ENCODE measurements at regions not wholly inside any gene's neighbourhood (a gene's known extent, or its start where the extent isn't known, plus 50 kb on each side); places are given as distances from the start of the nearest gene placed in this dataset.

DNA sequence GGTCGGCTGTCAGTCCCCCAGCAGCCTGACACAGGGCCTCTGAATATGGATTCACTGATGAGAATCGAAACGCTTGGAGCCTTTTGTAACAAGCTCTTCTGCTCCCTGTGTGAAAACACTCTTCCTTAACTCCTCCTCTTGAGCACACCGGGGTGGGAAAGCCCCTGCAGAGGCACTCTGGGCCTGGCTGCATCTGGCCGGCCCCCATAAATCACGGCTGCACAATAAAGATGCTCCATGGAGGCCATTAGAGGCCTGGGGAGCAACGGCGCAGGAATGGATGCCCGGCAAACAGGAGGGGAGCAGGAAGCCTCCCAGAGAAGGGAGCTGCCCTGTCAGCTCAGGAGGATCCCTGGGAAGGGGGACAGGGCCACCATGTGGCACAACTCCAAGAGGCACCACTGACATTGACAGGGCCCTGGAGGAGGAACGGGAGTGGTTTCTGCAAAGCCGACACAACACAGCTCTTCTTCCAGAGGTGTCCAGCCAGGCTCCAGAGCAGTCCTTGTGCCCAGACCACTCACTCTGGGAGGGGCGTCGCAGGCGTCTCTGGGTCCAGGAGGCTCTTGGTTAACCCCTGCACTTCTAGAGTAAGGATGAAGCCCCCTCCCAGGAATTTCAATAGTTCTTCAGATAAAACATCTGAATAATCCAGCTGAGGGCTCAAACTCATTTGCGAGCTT, 509.3 kb upstream of the PPP2R3A start:
- peak; percentile 77 for DNase-seq (ENCODE audit: low read depth, low spot score)
- H3K9ac ChIP-seq (ENCODE audit: insufficient read length, low read depth) = no peak overlapping the region
- TF ChIP-seq YY1 (IDR thresholded peaks at IDR 0.05; ENCODE audit: insufficient read depth, insufficient read length) = no peak
- no peak for TF ChIP-seq ZNF274 (IDR thresholded peaks at IDR 0.05; ENCODE audit: low read depth, low read length)

DNA sequence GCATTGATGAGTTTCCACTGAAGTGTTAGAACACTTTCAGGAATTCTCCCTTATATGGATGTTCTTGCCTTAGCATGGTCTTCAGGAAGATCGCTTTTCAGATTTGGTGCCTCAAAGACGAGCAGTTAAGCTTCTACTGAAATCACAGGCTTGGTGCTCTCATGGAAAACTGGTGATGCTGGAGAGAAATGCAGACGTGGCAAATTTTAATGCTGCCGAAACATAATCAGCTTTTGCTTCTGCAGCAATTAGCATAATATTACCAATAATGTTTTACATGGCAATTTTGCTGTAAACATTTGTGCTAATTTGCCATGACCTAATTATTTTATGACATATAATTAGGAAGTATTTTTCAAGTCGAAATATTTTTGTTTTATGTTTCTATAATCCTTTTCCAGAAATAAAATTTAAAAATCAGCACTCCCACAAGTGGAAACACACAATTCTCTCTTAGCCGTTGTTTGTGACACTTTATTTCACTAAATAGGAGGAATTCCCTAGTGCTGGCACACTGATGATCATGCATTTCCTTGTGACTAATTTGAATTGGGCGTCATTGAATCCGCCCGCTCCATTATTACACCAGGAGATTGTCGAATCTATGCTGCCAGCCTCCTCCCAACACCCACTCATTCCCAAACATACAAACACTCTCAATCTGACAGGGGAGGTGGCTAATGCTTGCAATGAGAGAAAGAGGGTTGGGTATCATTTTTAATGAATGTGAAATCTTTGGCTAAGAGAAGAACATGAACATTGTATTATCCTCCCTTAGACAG, 506.8 kb upstream of the PPP2R3A start:
- Histone ChIP-seq H3K36me3 (ENCODE audit: insufficient read depth, insufficient read length, low read length) (no peaks in the 10 kb centered on the region), H3K4me1 (ENCODE audit: insufficient read depth, insufficient read length) (peaks cover 2% of the 10 kb centered on the region), H3K4me3 (ENCODE audit: insufficient read length, low read depth) (no peak overlapping the region), H3K9me3 (ENCODE audit: insufficient read depth, low read length) (no peaks in the 10 kb centered on the region; the same call in 1 of the 2 replicates), H3K9ac (ENCODE audit: insufficient read length, low read depth) (no peak overlapping the region), H3K27me3 (ENCODE audit: insufficient read depth, insufficient read length) (peaks cover 4% of the 10 kb centered on the region)
- no peak for DNase-seq (ENCODE audit: low read depth, low spot score)
- TF ChIP-seq ZNF274 (IDR thresholded peaks at IDR 0.05; ENCODE audit: low read depth, low read length) (no peak), SUZ12 (IDR thresholded peaks at IDR 0.05; ENCODE audit: extremely low read depth, insufficient read depth, insufficient read length) (no peak), YY1 (IDR thresholded peaks at IDR 0.05; ENCODE audit: insufficient read depth, insufficient read length) (no peak)

More for the DNA sequence above, 509.3 kb upstream of the PPP2R3A start:
- peaks cover 4% of the 10 kb centered on the region for H3K27me3 ChIP-seq (ENCODE audit: insufficient read depth, insufficient read length)
- H3K4me1 ChIP-seq (ENCODE audit: insufficient read depth, insufficient read length) = peaks cover 6% of the 10 kb centered on the region
- H3K9me3 ChIP-seq (ENCODE audit: insufficient read depth, low read length) = no peaks in the 10 kb centered on the region; the same call in 1 of the 2 replicates
- H3K4me3 ChIP-seq (ENCODE audit: insufficient read length, low read depth) = no peak overlapping the region
- no peaks in the 10 kb centered on the region for H3K36me3 ChIP-seq (ENCODE audit: insufficient read depth, insufficient read length, low read length)

DNA sequence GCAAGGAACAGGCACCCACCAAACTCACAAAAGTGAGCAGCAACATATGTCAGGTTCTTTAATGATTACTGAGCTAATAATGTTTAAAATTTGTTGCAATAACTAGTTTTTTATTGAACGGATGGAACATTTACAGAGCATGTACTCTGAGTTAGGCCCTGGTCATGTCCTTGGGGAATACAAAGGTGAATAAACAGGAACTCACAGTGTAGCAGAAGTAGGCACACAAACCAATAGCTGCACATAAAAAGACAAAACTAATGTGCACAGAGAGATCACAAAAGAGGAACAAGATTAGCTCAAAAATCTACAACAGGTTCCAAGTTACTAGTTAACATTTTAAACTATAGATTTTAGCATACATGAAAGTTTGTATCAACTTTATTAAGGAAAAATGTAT, 505.3 kb upstream of the PPP2R3A start:
- Histone ChIP-seq H3K36me3 (ENCODE audit: insufficient read depth, insufficient read length, low read length) (no peaks in the 10 kb centered on the region), H3K4me3 (ENCODE audit: insufficient read length, low read depth) (no peak overlapping the region), H3K9ac (ENCODE audit: insufficient read length, low read depth) (no peak overlapping the region), H3K9me3 (ENCODE audit: insufficient read depth, low read length) (no peaks in the 10 kb centered on the region), H3K4me1 (ENCODE audit: insufficient read depth, insufficient read length) (peaks cover 2% of the 10 kb centered on the region), H3K27me3 (ENCODE audit: insufficient read depth, insufficient read length) (peaks cover 4% of the 10 kb centered on the region)
- TF ChIP-seq ZNF274 (IDR thresholded peaks at IDR 0.05; ENCODE audit: low read depth, low read length) (no peak), YY1 (IDR thresholded peaks at IDR 0.05; ENCODE audit: insufficient read depth, insufficient read length) (no peak), SUZ12 (IDR thresholded peaks at IDR 0.05; ENCODE audit: extremely low read depth, insufficient read depth, insufficient read length) (no peak)
- no peak for DNase-seq (ENCODE audit: low read depth, low spot score)

DNA sequence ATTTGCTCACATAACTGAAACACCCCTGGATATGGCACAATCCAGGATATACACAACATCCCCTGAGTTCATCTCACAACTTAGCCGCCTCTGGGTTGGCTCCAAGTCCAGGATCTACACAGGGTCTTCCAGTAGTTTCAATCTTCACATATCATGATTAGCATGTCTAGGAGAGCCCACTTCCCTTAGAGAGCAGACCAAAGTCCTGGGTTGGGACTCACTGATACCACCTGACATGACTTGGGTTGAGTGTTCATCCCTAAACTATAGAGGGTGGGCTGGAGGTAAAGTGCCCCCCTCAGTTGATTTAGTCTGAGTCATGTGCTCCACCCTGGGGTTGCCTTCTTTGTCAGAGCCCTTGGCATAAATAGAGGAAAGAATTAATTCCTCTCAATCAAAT, 493.6 kb upstream of the PPP2R3A start:
- H3K36me3 ChIP-seq (ENCODE audit: insufficient read depth, insufficient read length, low read length) = no peaks in the 10 kb centered on the region
- H3K9ac ChIP-seq (ENCODE audit: insufficient read length, low read depth) = no peak overlapping the region
- no peak for DNase-seq (ENCODE audit: low read depth, low spot score)
- TF ChIP-seq ZNF274 (IDR thresholded peaks at IDR 0.05; ENCODE audit: low read depth, low read length) (no peak), SUZ12 (IDR thresholded peaks at IDR 0.05; ENCODE audit: extremely low read depth, insufficient read depth, insufficient read length) (no peak), YY1 (IDR thresholded peaks at IDR 0.05; ENCODE audit: insufficient read depth, insufficient read length) (no peak)
- H3K27me3 ChIP-seq (ENCODE audit: insufficient read depth, insufficient read length) = no peaks in the 10 kb centered on the region
- H3K9me3 ChIP-seq (ENCODE audit: insufficient read depth, low read length) = no peaks in the 10 kb centered on the region
- H3K4me3 ChIP-seq (ENCODE audit: insufficient read length, low read depth) = no peak overlapping the region
- no peaks in the 10 kb centered on the region for H3K4me1 ChIP-seq (ENCODE audit: insufficient read depth, insufficient read length)

DNA sequence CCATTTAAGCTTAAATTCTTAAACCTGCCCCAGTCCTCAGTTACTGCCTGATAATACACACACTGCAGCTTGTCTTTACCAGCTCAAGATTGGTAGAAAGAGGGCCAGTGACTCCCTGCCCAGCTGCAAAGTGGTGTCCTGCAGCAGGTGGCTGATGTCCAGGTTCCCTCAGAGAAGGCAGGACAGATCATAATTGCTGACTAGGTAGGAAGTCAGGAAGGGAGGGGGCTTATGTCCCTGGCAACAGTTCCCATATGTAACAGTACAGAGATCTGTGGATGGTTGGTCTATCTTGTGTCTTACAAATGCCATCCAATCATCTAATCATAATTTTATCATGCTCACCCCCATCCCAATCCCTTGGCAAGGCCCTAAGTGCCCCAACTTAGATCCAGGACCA, 492.1 kb upstream of the PPP2R3A start:
- TF ChIP-seq SUZ12 (IDR thresholded peaks at IDR 0.05; ENCODE audit: extremely low read depth, insufficient read depth, insufficient read length) (no peak), YY1 (IDR thresholded peaks at IDR 0.05; ENCODE audit: insufficient read depth, insufficient read length) (no peak), ZNF274 (IDR thresholded peaks at IDR 0.05; ENCODE audit: low read depth, low read length) (no peak)
- Histone ChIP-seq H3K36me3 (ENCODE audit: insufficient read depth, insufficient read length, low read length) (no peaks in the 10 kb centered on the region), H3K9me3 (ENCODE audit: insufficient read depth, low read length) (no peaks in the 10 kb centered on the region), H3K4me1 (ENCODE audit: insufficient read depth, insufficient read length) (no peaks in the 10 kb centered on the region), H3K9ac (ENCODE audit: insufficient read length, low read depth) (no peak overlapping the region), H3K27me3 (ENCODE audit: insufficient read depth, insufficient read length) (no peaks in the 10 kb centered on the region), H3K4me3 (ENCODE audit: insufficient read length, low read depth) (no peak overlapping the region)
- no peak for DNase-seq (ENCODE audit: low read depth, low spot score)

DNA sequence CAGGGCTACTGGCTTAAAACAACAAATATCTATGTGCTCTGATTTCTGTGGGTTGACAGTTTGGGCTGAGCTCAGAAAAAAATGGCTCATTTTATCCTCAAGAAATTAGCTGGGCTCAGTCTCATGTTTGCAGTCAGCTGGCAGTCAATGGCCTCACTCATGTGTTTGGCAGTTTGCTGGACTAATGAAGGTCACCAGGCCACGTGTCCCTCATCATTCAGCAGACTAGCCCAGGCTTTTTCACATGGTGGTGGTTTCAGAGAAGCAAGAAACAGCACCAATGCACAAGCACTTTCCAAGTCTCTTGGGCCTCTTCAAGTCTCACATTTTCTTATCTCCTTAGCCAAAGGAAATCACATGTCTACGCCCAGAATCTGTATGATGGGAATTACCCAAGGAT, 478.3 kb upstream of the PPP2R3A start:
- Histone ChIP-seq H3K9ac (ENCODE audit: insufficient read length, low read depth) (no peak overlapping the region), H3K36me3 (ENCODE audit: insufficient read depth, insufficient read length, low read length) (no peaks in the 10 kb centered on the region), H3K4me1 (ENCODE audit: insufficient read depth, insufficient read length) (no peaks in the 10 kb centered on the region), H3K9me3 (ENCODE audit: insufficient read depth, low read length) (no peaks in the 10 kb centered on the region), H3K27me3 (ENCODE audit: insufficient read depth, insufficient read length) (no peaks in the 10 kb centered on the region), H3K4me3 (ENCODE audit: insufficient read length, low read depth) (no peak overlapping the region)
- TF ChIP-seq SUZ12 (IDR thresholded peaks at IDR 0.05; ENCODE audit: extremely low read depth, insufficient read depth, insufficient read length) = no peak
- DNase-seq (ENCODE audit: low read depth, low spot score) = no peak

DNA sequence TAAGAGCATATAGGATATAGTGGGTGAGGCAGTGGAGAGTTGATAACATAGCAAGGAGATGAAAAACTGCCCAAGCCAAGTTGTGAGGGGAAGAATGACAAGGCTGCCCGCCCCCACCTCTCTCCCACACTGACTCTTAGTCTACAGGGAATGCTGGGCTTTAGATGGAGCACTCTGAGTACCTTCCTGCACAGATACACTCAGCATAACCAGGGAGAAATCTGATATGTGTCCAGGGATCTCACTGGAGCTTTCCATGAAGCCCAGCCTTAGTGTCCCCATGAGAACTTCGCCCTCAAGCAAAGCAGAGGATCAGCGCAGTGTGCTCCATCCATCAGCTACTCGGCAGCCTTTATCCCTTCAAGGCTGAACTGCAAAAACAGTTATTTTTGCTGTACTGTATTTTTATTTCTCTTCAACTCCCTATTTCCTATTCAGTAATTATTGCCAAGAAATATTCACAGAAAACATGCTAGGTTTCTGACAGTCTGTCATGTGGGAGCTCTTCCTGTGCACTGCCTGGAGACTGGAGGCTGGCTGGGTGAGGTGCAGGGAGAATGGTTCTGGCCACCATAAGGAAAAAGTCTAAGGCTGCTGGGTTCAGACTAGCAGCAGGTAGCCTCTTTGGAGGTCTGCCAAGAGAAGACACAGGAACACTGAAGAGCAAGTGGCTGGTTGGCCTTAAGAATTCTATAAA, 475.2 kb upstream of the PPP2R3A start:
- Histone ChIP-seq H3K9me3 (ENCODE audit: insufficient read depth, low read length) (no peaks in the 10 kb centered on the region), H3K9ac (ENCODE audit: insufficient read length, low read depth) (no peak overlapping the region), H3K4me3 (ENCODE audit: insufficient read length, low read depth) (no peak overlapping the region), H3K4me1 (ENCODE audit: insufficient read depth, insufficient read length) (no peaks in the 10 kb centered on the region), H3K27me3 (ENCODE audit: insufficient read depth, insufficient read length) (no peaks in the 10 kb centered on the region), H3K36me3 (ENCODE audit: insufficient read depth, insufficient read length, low read length) (no peaks in the 10 kb centered on the region)
- no peak for DNase-seq (ENCODE audit: low read depth, low spot score)
- no peak for TF ChIP-seq YY1 (IDR thresholded peaks at IDR 0.05; ENCODE audit: insufficient read depth, insufficient read length)
- no peak for TF ChIP-seq SUZ12 (IDR thresholded peaks at IDR 0.05; ENCODE audit: extremely low read depth, insufficient read depth, insufficient read length)
- TF ChIP-seq ZNF274 (IDR thresholded peaks at IDR 0.05; ENCODE audit: low read depth, low read length) = no peak

Measured in NT2/D1 (cell line).